Caco-2 (cell line): ENCODE measurements at regions not wholly inside any gene's neighbourhood (a gene's known extent, or its start where the extent isn't known, plus 50 kb on each side); places are given as distances from the start of the nearest gene placed in this dataset.

ENCODE experiments used
- BruUV-seq: library from RNA; stranded (reverse); fragments of 400-500 nt; replicated peaks from 2 replicates; lab custom pipeline; 2021; lab: Mats Ljungman, UMichigan
- CTCF ChIA-PET: fragments of 300-600 bp; sonication (Branson Sonifier 250); formaldehyde crosslinking; loops from one replicate; lab custom pipeline; 2022; ENCODE audit warnings: antibody characterized with exemption; lab: Charles Lee
- POLR2A ChIA-PET: fragments of 300-600 bp; sonication (Branson Sonifier 250); formaldehyde crosslinking; loops from one replicate; lab custom pipeline; 2022; ENCODE audit warnings: antibody characterized with exemption; lab: Charles Lee
- DNase-seq, 2 experiments: peaks; one replicate each; pipeline versions ENCODE4 v3.0.0 to v3.0.0-alpha.2; 2020 to 2022
- H3K27me3 ChIP-seq: replicated peaks from 2 replicates; pipeline ENCODE4 v1.6.0; 2011; ENCODE audit warnings: low read length; ENCODE audit not compliant: control insufficient read depth, insufficient read depth
- H3K36me3 ChIP-seq: 2 replicates; pipeline ENCODE4 v1.5.1; 2011; ENCODE audit warnings: low read length; ENCODE audit not compliant: control insufficient read depth, insufficient read depth
- H3K4me1 ChIP-seq: fragments of 250-450 bp; sonication (Bioruptor Pico); 2 replicates; pipeline ENCODE4 v1.5.1; 2020; ENCODE audit warnings: mild to moderate bottlenecking
- H3K4me3 ChIP-seq: 2 replicates; pipeline ENCODE4 v1.5.1; 2011; ENCODE audit warnings: low read depth, mild to moderate bottlenecking, control low read depth, low read length
- H3K9me3 ChIP-seq: fragments of 250-450 bp; sonication (Bioruptor Pico); 2 replicates; pipeline ENCODE4 v1.5.1; 2020; ENCODE audit warnings: mild to moderate bottlenecking, moderate library complexity
- H3K27ac Mint-ChIP-seq: one replicate; pipeline ENCODE4 v1.8.0; 2022; ENCODE audit warnings: mixed read lengths; ENCODE audit not compliant: unreplicated experiment
- H3K27me3 Mint-ChIP-seq: one replicate; pipeline ENCODE4 v1.8.0; 2022; ENCODE audit warnings: mixed read lengths; ENCODE audit not compliant: insufficient read depth, unreplicated experiment
- H3K36me3 Mint-ChIP-seq: one replicate; pipeline ENCODE4 v1.8.0; 2022; ENCODE audit warnings: mild to moderate bottlenecking, mixed read lengths; ENCODE audit not compliant: insufficient read depth, unreplicated experiment
- H3K4me1 Mint-ChIP-seq: one replicate; pipeline ENCODE4 v1.8.0; 2022; ENCODE audit warnings: low read depth, mixed read lengths; ENCODE audit not compliant: unreplicated experiment
- H3K4me3 Mint-ChIP-seq: one replicate; pipeline ENCODE4 v1.8.0; 2022; ENCODE audit warnings: mild to moderate bottlenecking, moderate library complexity, mixed read lengths; ENCODE audit not compliant: unreplicated experiment
- H3K9me3 Mint-ChIP-seq: one replicate; pipeline ENCODE4 v1.8.0; 2022; ENCODE audit warnings: mixed read lengths; ENCODE audit not compliant: unreplicated experiment
- CTCF ChIP-seq, 2 experiments: fragments of 200-600 bp in 1 of 2; IDR thresholded peaks; 1 replicate in 1 of 2; 2 replicates in 1 of 2; pipeline versions ENCODE4 v1.5.1 to v1.8.0; 2011 to 2022; ENCODE audit warnings: antibody characterized with exemption in 1 of 2, control low read depth in 1 of 2, inconsistent platforms in 1 of 2, low read depth in 1 of 2, low read length in 1 of 2, mild to moderate bottlenecking in 1 of 2, moderate library complexity in 1 of 2; ENCODE audit not compliant: insufficient read depth in 1 of 2, severe bottlenecking in 1 of 2, unreplicated experiment in 1 of 2
- intact Hi-C: fragments of 100-400 bp; cut with micrococcal nuclease; formaldehyde crosslinking; loops from one replicate; pipeline ENCODE4 v1.10.0; 2022; ENCODE audit not compliant: unreplicated experiment

GRCh38 chr5:126686451-126687126 is 85.8 kb downstream of the PHAX start:
- Histone ChIP-seq H3K9me3 (no peaks in the 10 kb centered on the region), H3K27me3 (no peaks in the 10 kb centered on the region), H3K4me3 (no peak overlapping the region), H3K36me3 (no peaks in the 10 kb centered on the region), H3K4me1 (no peaks in the 10 kb centered on the region)
- intact Hi-C loops: no loop called here
- POLR2A ChIA-PET: no interaction called here
- Mint-ChIP-seq H3K4me1 (no peaks in the 10 kb centered on the region), H3K4me3 (no peak overlapping the region), H3K9me3 (no peaks in the 10 kb centered on the region), H3K36me3 (no peaks in the 10 kb centered on the region), H3K27ac (no peak overlapping the region), H3K27me3 (no peaks in the 10 kb centered on the region)
- CTCF ChIA-PET: no interaction called here
- no peak for DNase-seq
- BruUV-seq: no TSS peak
- no peak for TF ChIP-seq CTCF (IDR thresholded peaks at IDR 0.05; ENCODE audit: insufficient read depth in 1 of 2, low read depth in 1 of 2, low read length in 1 of 2, severe bottlenecking in 1 of 2, unreplicated experiment in 1 of 2)

GRCh38 chr5:126692971-126693370 is 84.0 kb upstream of the LMNB1 start:
- Mint-ChIP-seq H3K27me3 (no peaks in the 10 kb centered on the region), H3K4me3 (no peak overlapping the region), H3K36me3 (no peaks in the 10 kb centered on the region), H3K27ac (no peak overlapping the region), H3K4me1 (no peaks in the 10 kb centered on the region), H3K9me3 (no peaks in the 10 kb centered on the region)
- DNase-seq: no peak
- ChIA-PET POLR2A (interaction anchor here (0.7 kb wide), 2 partner anchors 12 to 20 kb away, joined by 3 to 6 read pairs; no protein-coding TSS in a partner anchor), CTCF (no interaction called here)
- Histone ChIP-seq H3K27me3 (no peaks in the 10 kb centered on the region), H3K4me1 (no peaks in the 10 kb centered on the region), H3K4me3 (no peak overlapping the region), H3K36me3 (no peaks in the 10 kb centered on the region), H3K9me3 (no peaks in the 10 kb centered on the region)
- intact Hi-C loops: no loop called here
- no peak for TF ChIP-seq CTCF (IDR thresholded peaks at IDR 0.05; ENCODE audit: insufficient read depth in 1 of 2, low read depth in 1 of 2, low read length in 1 of 2, severe bottlenecking in 1 of 2, unreplicated experiment in 1 of 2)
- no TSS peak for BruUV-seq

- H3K27ac Mint-ChIP-seq: no peak overlapping the region
- no peaks in the 10 kb centered on the region for H3K9me3 ChIP-seq
- CTCF ChIA-PET: no interaction called here
These were observed 83.1 kb upstream of the LMNB1 start for GRCh38 chr5:126693806-126694205.

More at GRCh38 chr5:126693806-126694205, 83.1 kb upstream of the LMNB1 start:
- no peak for TF ChIP-seq CTCF (IDR thresholded peaks at IDR 0.05; ENCODE audit: insufficient read depth in 1 of 2, low read depth in 1 of 2, low read length in 1 of 2, severe bottlenecking in 1 of 2, unreplicated experiment in 1 of 2)
- intact Hi-C loops: no loop called here
- no peaks in the 10 kb centered on the region for H3K27me3 Mint-ChIP-seq
- BruUV-seq: no TSS peak
- no peak overlapping the region for H3K4me3 ChIP-seq
- no peaks in the 10 kb centered on the region for H3K36me3 Mint-ChIP-seq
- no peaks in the 10 kb centered on the region for H3K36me3 ChIP-seq
- no peaks in the 10 kb centered on the region for H3K4me1 ChIP-seq
- POLR2A ChIA-PET: interaction anchor here (0.7 kb wide), 1 partner anchor 12 kb away, joined by 3 read pairs; no protein-coding TSS in a partner anchor
- DNase-seq: no peak
- no peaks in the 10 kb centered on the region for H3K4me1 Mint-ChIP-seq
- H3K9me3 Mint-ChIP-seq: no peaks in the 10 kb centered on the region
- no peaks in the 10 kb centered on the region for H3K27me3 ChIP-seq
- no peak overlapping the region for H3K4me3 Mint-ChIP-seq
